ENCODE measurements at regions not wholly inside any gene's neighbourhood (a gene's known extent, or its start where the extent isn't known, plus 50 kb on each side); places are given as distances from the start of the nearest gene placed in this dataset.

DNA sequence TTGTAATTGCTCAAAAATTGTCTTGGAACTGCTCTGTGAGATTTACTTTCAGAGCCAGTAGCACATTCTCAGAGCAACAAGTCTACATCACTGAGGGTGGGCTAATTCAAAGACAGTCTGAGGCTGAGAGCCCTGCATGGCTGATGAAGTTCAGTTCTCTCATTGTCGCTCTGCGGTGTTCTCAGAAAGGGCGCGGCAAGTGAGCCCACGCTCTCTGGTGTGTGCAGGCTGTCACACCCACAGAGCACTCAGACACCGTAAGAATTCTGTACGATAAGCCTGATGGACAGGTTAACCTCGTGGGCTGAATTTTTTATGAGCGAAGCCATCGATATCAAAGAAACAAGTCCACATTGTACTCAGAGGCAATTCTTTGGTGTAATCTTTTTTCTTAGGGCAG, 557.8 kb downstream of the HACE1 start:
- H3K4me2 ChIP-seq (ENCODE audit: low read length), result peak overlapping the region; percentile 21
- no peaks in the 10 kb centered on the region for H3K9me2 ChIP-seq (ENCODE audit: insufficient read depth, low read length)
- no peaks in the 10 kb centered on the region for H3K79me2 ChIP-seq (replicated peaks; ENCODE audit: insufficient read depth, low read length)
- H3K4me3 ChIP-seq (ENCODE audit: low read length), result peak overlapping the region; percentile 14
- H2AFZ ChIP-seq (ENCODE audit: low read depth, low read length), result no peak overlapping the region
- no peaks in the 10 kb centered on the region for H4K20me1 ChIP-seq (ENCODE audit: insufficient read depth)
- no peaks in the 10 kb centered on the region for H3K27me3 ChIP-seq (ENCODE audit: insufficient read depth, low read depth, low read length)
- no peaks in the 10 kb centered on the region for H3K9me3 ChIP-seq (ENCODE audit: low read length)
- no peaks in the 10 kb centered on the region for H3K36me3 ChIP-seq (ENCODE audit: insufficient read depth, low read length)
- TF ChIP-seq MXI1 (conservative IDR thresholded peaks at IDR 0.05; ENCODE audit: poor library complexity, severe bottlenecking) (no peak), RAD21 (conservative IDR thresholded peaks at IDR 0.05) (no peak), SMC3 (conservative IDR thresholded peaks at IDR 0.05; ENCODE audit: poor library complexity) (no peak), EZH2 (IDR thresholded peaks at IDR 0.05; ENCODE audit: borderline replicate concordance, insufficient read depth, low read length, poor library complexity, severe bottlenecking) (no peak), POLR2AphosphoS5 (IDR thresholded peaks at IDR 0.05) (peak; percentile 24)
- no peak overlapping the region for H3K27ac ChIP-seq (ENCODE audit: low read length)
- H3K9ac ChIP-seq (ENCODE audit: low read length), result no peak overlapping the region
- H3F3A ChIP-seq (ENCODE audit: insufficient read depth, low read length, poor library complexity, severe bottlenecking), result peaks cover 3% of the 10 kb centered on the region

DNA sequence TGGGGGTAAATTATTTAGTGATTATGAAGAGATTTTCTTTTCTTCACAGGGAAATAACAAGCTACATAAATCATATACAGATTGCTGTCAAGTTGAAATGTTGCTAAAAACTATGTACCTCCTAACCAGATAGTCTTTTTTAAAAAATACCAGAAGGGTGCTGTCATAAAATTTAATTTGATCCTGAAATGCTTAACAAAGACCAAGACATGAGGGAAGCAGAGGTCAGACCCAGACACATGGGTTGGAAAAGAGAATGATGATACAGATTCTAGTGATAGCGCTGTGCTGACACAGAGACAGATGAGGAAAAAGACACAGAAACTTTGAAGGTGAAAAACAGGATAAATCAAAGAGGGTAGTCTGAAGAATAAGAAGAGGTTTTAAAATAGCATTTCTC, 573.1 kb downstream of the HACE1 start:
- Histone ChIP-seq H3K27ac (ENCODE audit: low read length) (no peak overlapping the region), H2AFZ (ENCODE audit: low read depth, low read length) (no peak overlapping the region), H3K36me3 (ENCODE audit: insufficient read depth, low read length) (no peaks in the 10 kb centered on the region), H4K20me1 (ENCODE audit: insufficient read depth) (no peaks in the 10 kb centered on the region), H3K4me3 (ENCODE audit: low read length) (no peak overlapping the region), H3K4me2 (ENCODE audit: low read length) (no peak overlapping the region), H3K79me2 (replicated peaks; ENCODE audit: insufficient read depth, low read length) (no peaks in the 10 kb centered on the region), H3K9me3 (ENCODE audit: low read length) (no peaks in the 10 kb centered on the region), H3K9me2 (ENCODE audit: insufficient read depth, low read length) (no peaks in the 10 kb centered on the region), H3K27me3 (ENCODE audit: insufficient read depth, low read depth, low read length) (no peaks in the 10 kb centered on the region), H3F3A (ENCODE audit: insufficient read depth, low read length, poor library complexity, severe bottlenecking) (no peaks in the 10 kb centered on the region), H3K9ac (ENCODE audit: low read length) (no peak overlapping the region)
- TF ChIP-seq SMC3 (conservative IDR thresholded peaks at IDR 0.05; ENCODE audit: poor library complexity) (no peak), RAD21 (conservative IDR thresholded peaks at IDR 0.05) (no peak), EP300 (conservative IDR thresholded peaks at IDR 0.05; ENCODE audit: poor library complexity, severe bottlenecking) (no peak), POLR2AphosphoS5 (IDR thresholded peaks at IDR 0.05) (no peak), TAF1 (IDR thresholded peaks at IDR 0.05; ENCODE audit: low read depth) (no peak), MXI1 (conservative IDR thresholded peaks at IDR 0.05; ENCODE audit: poor library complexity, severe bottlenecking) (no peak), EZH2 (IDR thresholded peaks at IDR 0.05; ENCODE audit: borderline replicate concordance, insufficient read depth, low read length, poor library complexity, severe bottlenecking) (no peak)
- TF ChIP-seq, protein P1, sequence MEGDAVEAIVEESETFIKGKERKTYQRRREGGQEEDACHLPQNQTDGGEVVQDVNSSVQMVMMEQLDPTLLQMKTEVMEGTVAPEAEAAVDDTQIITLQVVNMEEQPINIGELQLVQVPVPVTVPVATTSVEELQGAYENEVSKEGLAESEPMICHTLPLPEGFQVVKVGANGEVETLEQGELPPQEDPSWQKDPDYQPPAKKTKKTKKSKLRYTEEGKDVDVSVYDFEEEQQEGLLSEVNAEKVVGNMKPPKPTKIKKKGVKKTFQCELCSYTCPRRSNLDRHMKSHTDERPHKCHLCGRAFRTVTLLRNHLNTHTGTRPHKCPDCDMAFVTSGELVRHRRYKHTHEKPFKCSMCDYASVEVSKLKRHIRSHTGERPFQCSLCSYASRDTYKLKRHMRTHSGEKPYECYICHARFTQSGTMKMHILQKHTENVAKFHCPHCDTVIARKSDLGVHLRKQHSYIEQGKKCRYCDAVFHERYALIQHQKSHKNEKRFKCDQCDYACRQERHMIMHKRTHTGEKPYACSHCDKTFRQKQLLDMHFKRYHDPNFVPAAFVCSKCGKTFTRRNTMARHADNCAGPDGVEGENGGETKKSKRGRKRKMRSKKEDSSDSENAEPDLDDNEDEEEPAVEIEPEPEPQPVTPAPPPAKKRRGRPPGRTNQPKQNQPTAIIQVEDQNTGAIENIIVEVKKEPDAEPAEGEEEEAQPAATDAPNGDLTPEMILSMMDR (IDR thresholded peaks at IDR 0.05; ENCODE audit: poor library complexity, severe bottlenecking), result no peak
- TF ChIP-seq, protein P2, sequence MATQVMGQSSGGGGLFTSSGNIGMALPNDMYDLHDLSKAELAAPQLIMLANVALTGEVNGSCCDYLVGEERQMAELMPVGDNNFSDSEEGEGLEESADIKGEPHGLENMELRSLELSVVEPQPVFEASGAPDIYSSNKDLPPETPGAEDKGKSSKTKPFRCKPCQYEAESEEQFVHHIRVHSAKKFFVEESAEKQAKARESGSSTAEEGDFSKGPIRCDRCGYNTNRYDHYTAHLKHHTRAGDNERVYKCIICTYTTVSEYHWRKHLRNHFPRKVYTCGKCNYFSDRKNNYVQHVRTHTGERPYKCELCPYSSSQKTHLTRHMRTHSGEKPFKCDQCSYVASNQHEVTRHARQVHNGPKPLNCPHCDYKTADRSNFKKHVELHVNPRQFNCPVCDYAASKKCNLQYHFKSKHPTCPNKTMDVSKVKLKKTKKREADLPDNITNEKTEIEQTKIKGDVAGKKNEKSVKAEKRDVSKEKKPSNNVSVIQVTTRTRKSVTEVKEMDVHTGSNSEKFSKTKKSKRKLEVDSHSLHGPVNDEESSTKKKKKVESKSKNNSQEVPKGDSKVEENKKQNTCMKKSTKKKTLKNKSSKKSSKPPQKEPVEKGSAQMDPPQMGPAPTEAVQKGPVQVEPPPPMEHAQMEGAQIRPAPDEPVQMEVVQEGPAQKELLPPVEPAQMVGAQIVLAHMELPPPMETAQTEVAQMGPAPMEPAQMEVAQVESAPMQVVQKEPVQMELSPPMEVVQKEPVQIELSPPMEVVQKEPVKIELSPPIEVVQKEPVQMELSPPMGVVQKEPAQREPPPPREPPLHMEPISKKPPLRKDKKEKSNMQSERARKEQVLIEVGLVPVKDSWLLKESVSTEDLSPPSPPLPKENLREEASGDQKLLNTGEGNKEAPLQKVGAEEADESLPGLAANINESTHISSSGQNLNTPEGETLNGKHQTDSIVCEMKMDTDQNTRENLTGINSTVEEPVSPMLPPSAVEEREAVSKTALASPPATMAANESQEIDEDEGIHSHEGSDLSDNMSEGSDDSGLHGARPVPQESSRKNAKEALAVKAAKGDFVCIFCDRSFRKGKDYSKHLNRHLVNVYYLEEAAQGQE (IDR thresholded peaks at IDR 0.05; ENCODE audit: borderline replicate concordance), result no peak
